GM12865 (cell line): ENCODE measurements at regions not wholly inside any gene's neighbourhood (a gene's known extent, or its start where the extent isn't known, plus 50 kb on each side); places are given as distances from the start of the nearest gene placed in this dataset.

Experiments
- DNase-seq: peaks from one replicate; pipeline ENCODE4 v3.0.0; 2010; ENCODE audit warnings: low read depth
- H3K4me3 ChIP-seq: 2 replicates; pipeline ENCODE4 v1.5.1; 2011; ENCODE audit warnings: mild to moderate bottlenecking, low read depth, low read length, control low read depth
- CTCF ChIP-seq: IDR thresholded peaks from 2 replicates; pipeline ENCODE4 v1.5.1; 2011; ENCODE audit warnings: low read length, control low read depth, low read depth, inconsistent platforms; ENCODE audit not compliant: insufficient read depth; ENCODE audit errors: missing control alignments

- peak; percentile 31 for DNase-seq
- no peak overlapping the region for H3K4me3 ChIP-seq
- no peak for TF ChIP-seq CTCF
Measured at GRCh38 chr10:21406595-21407193, 118.8 kb downstream of the SKIDA1 start.

- no peak overlapping the region for H3K4me3 ChIP-seq
- TF ChIP-seq CTCF: no peak
- no peak for DNase-seq
Measured at GRCh38 chr10:21405981-21406380, 119.5 kb downstream of the SKIDA1 start.

- no peak overlapping the region for H3K4me3 ChIP-seq
- DNase-seq: no peak
- no peak for TF ChIP-seq CTCF
Measured at GRCh38 chr10:21403256-21404015, 122.0 kb downstream of the SKIDA1 start.

- TF ChIP-seq CTCF: no peak
- no peak for DNase-seq
- no peak overlapping the region for H3K4me3 ChIP-seq
Measured at GRCh38 chr10:21402606-21403083, 122.8 kb downstream of the SKIDA1 start.

GRCh38 chr10:21401196-21401595 lies 124.3 kb downstream of the SKIDA1 start:
- no peak for TF ChIP-seq CTCF
- no peak for DNase-seq
- no peak overlapping the region for H3K4me3 ChIP-seq

- TF ChIP-seq CTCF: no peak
- no peak for DNase-seq
- H3K4me3 ChIP-seq: no peak overlapping the region
Measured at GRCh38 chr10:21399392-21400035, 126.0 kb downstream of the SKIDA1 start.
